SK-N-SH treated with all-trans-retinoic acid at 6 μM for 48 hours (cell line): ENCODE measurements at regions not wholly inside any gene's neighbourhood (a gene's known extent, or its start where the extent isn't known, plus 50 kb on each side); places are given as distances from the start of the nearest gene placed in this dataset.

Experiments
- ATAC-seq: fragments of 200-7000 bp; cut with Tn5 transposase; 3 replicates; pipeline ENCODE4 v1.9.1; 2020; ENCODE audit warnings: mild to moderate bottlenecking, moderate library complexity
- ESRRG ChIP-seq: fragments of 250-450 bp; sonication (Bioruptor Pico); IDR thresholded peaks from 2 replicates; pipeline ENCODE4 v1.6.1; 2021; ENCODE audit warnings: mild to moderate bottlenecking
- TCF4 ChIP-seq: fragments of 250-450 bp; sonication (Bioruptor Pico); IDR thresholded peaks from 2 replicates; pipeline ENCODE4 v1.8.0; 2021; ENCODE audit warnings: mild to moderate bottlenecking, moderate library complexity, borderline replicate concordance
- TSHZ2 ChIP-seq: fragments of 250-450 bp; sonication (Bioruptor Pico); IDR thresholded peaks from 2 replicates; pipeline ENCODE4 v1.5.0; 2020; ENCODE audit warnings: mild to moderate bottlenecking, moderate library complexity
- ZFP3 ChIP-seq: fragments of 250-450 bp; sonication (Bioruptor Pico); IDR thresholded peaks from 2 replicates; pipeline ENCODE4 v1.5.0; 2020; ENCODE audit warnings: mild to moderate bottlenecking, moderate library complexity
- ZFP30 ChIP-seq: fragments of 450-650 bp; formaldehyde crosslinking; IDR thresholded peaks from 2 replicates; pipeline ENCODE4 v1.5.0; 2022; ENCODE audit warnings: mild to moderate bottlenecking, moderate library complexity
- ZNF565 ChIP-seq: fragments of 450-650 bp; formaldehyde crosslinking; conservative IDR thresholded peaks from 2 replicates; pipeline ENCODE4 v1.5.0; 2020; ENCODE audit warnings: low read depth, mild to moderate bottlenecking, moderate library complexity
- ZNF70 ChIP-seq: fragments of 450-650 bp; formaldehyde crosslinking; IDR thresholded peaks from 2 replicates; pipeline ENCODE4 v1.5.0; 2020; ENCODE audit warnings: mild to moderate bottlenecking, moderate library complexity
- TF ChIP-seq, protein P1 (sequence below): fragments of 250-450 bp; sonication (Bioruptor Pico); IDR thresholded peaks from 2 replicates; pipeline ENCODE4 v1.8.0; 2020; ENCODE audit warnings: mild to moderate bottlenecking, moderate library complexity, borderline replicate concordance

GRCh38 chr1:230012741-230013140 is 54.3 kb upstream of the GALNT2 start (continued):
- TF ChIP-seq TSHZ2 (CRISPR knock-in tag) (no peak), ESRRG (no peak)

DNA sequence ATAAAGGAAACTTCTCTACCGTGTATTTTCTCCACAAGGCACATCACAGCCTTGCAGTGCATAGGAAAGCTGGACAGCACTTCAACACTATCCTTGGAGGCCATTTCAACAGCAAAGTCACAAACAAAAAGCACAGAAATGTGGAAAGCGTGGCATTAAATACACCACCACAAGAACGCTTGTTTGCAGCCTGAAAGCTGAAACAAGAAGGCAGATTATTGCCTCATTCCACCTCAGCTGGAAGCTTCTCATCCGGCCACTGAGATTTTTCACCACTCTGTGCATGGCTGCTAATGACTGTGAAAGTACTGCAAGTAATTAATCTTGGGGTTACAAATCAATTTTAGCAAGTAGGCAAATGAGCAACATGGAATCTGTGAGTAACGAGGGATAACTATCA is 50.9 kb upstream of the GALNT2 start:
- no peak for ATAC-seq
- TF ChIP-seq, protein P1, sequence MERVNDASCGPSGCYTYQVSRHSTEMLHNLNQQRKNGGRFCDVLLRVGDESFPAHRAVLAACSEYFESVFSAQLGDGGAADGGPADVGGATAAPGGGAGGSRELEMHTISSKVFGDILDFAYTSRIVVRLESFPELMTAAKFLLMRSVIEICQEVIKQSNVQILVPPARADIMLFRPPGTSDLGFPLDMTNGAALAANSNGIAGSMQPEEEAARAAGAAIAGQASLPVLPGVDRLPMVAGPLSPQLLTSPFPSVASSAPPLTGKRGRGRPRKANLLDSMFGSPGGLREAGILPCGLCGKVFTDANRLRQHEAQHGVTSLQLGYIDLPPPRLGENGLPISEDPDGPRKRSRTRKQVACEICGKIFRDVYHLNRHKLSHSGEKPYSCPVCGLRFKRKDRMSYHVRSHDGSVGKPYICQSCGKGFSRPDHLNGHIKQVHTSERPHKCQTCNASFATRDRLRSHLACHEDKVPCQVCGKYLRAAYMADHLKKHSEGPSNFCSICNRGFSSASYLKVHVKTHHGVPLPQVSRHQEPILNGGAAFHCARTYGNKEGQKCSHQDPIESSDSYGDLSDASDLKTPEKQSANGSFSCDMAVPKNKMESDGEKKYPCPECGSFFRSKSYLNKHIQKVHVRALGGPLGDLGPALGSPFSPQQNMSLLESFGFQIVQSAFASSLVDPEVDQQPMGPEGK (CRISPR knock-in tag), result no peak
- TF ChIP-seq ZNF70 (CRISPR knock-in tag) (no peak), TCF4 (CRISPR knock-in tag) (no peak), ZFP3 (no peak), ZNF565 (CRISPR knock-in tag) (no peak), ZFP30 (no peak), ESRRG (no peak)
